OCI-M2 (cell line): ENCODE measurements at regions not wholly inside any gene's neighbourhood (a gene's known extent, or its start where the extent isn't known, plus 50 kb on each side); places are given as distances from the start of the nearest gene placed in this dataset.
"Not testable (repeated sequence)": the region's sequence is repeated elsewhere in the genome, so short reads cannot be mapped to it uniquely, and the experiment has no call there.

Experiments used
- DNase-seq: peaks from one replicate; lab custom pipeline; 2025; ENCODE audit not compliant: unreplicated experiment; lab: John Stamatoyannopoulos, UW

DNA sequence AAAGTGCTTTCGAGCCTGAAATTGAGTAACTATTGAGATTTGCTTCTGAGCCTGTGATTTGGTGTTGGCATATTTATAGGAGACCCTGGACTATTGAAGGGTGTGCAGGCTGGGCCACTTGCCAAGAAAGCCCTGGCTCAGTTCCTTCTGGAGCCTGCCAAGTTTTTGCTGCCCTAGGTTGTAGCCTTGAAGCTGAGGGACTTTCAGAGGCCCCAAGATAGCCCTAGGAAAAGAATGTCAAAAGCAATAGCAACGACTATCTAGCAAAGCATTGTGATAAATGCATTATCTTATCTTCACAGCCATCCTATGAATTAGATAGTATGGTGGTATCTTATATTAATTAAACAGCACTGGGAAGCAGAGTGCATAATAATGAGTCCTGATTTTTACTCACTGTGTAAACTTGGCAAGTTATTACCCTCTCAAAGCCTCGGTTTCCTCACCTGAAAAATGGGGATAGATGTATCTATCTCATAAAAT is 473.7 kb upstream of the PODXL start:
- DNase-seq: no peak

DNA sequence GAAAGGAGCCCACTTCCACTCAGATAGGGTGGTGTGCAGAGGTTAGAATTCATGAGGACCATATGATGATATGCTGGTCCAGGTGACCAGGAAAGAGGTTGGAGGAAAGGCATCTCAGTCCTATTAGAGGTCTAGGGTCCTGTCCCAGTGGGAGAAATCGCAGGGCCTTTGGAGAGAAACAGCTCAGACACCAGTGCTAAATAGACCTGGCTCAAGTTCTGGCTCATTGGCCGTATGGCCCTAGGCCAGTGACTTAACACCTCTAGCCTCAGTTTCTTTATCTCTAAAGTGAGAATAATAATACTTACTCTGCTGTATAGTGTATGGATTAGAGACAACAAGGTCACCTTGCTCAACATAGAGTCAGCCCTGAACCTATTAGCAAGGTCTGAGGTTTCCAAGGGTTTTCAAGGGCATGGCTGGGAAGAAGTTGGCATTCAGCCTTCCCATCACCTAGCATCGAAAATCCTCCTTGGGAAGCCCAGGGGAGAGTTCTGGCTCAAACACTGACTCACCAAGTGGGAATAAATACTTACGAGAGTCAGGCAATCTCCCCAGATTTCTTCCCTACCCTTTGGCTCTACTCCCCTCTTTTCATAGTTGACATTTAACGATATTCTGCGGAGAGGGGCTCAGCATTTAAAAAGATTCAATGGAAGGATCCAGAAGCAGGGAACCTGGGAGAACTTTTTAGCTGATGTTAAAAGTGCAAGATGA is 473.1 kb upstream of the PODXL start:
- no peak for DNase-seq

DNA sequence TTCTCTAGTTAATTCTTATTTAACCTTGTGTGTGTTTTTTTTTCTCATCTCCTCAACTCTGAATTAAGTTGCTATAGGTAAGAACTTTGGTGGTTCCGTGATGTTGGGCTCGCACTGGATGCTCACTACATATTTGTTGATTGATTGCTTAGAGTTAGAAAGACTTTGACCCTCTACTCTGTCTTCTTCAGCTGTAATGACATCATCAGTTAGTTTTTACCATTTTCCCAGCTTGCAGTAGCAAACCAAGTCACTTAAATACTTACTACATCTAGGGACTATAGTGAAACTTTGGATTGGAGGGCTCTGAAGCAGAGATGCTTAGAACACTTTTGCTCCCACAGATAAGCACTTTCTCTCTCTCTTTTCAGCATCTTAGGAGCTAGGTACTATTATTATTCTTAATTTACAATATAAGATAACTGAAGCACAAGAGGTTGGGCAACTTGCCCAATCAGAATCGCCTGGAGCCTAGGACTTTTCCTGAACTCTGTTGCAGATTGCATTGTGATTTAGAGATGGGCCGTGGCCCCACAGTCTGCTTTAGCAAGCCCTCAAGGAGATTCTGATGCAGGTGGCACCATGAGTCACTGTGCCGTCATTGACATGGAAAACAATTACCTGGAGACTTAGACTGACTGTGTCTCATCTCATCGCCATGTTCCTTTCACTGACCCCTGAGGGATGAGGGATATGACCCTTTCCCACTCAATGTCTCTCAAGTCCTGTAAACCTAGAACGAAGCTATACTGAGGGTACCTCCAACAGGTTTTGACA is 471.9 kb upstream of the PODXL start:
- DNase-seq: no peak

DNA sequence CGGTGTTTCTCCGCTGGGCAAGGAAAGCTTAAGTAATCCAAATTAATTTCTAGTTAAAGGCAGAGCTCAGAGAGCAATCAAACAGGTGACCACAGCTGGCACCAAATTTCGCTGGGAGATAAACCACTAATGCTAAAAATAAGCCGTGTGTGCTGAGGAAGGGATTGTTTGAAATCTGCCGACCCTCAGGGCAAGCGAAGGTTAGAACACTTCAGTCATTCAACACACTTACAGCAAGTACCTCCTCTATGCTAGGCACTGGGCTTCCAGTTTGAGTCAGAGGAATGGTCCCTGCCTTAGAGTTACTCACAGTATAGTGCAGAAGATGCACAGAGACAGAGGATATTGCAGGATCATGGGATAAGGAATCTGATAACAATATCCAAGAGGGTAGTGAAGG is 467.9 kb upstream of the PODXL start:
- no peak for DNase-seq

DNA sequence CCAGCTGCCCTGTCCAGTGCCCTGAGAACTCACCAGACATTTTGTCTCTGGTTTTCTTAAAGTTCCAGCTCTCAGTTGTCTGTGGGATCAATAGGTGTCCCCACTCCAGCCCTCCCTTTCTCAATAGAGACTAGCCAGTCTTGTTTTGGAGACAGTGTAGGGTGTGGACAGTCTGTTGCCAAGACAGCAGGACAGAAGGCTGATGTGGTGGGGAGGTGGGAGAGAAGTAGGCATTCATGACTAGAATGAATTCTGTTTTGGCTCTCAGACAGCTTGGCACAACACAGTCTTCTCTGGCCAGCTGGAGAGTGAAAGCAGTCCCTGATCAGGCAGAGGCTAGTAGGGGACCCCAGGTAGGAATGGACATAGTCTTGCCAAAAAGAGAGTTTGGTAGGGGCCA is 467.0 kb upstream of the PODXL start:
- DNase-seq: no peak

DNA sequence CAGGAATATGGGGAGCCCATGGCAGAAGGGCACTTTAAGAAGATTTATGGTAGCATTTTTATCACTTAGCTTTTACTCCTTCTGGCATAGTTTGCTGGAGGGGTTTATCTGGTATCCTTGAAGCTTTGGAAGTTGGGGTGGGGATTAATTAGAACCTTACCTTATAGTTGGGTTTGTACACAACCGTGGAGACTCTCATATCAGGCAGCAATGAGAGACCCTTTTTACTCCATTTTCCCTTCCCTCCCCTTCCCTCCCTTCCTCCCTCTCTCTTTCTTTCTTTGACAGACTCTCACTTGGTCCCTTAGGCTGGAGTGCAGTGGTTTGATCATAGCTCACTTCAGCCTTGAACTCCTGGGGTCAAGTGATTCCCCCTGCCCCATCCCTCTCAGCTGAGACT is 465.8 kb upstream of the PODXL start:
- DNase-seq: no peak

DNA sequence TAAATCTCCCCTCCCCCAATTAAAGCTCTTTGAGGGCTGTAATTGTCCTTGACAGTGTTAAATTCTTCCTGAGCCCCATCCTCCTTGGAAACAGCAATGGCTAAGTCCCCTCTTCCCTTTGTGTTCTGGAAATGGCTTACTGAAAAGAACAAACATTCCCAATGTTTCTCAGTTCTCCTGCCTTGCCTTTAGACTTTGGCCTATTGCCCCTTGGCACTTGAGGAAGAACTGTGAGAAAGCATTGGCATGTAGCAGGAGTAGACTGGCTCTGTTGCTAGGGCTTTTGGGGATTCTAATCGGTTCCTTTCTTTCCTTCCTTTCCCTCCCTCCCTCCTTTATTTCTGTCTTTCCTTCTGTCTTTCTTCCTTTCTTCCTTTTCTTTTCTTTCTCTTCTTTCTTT is 463.3 kb upstream of the PODXL start:
- DNase-seq: no peak

DNA sequence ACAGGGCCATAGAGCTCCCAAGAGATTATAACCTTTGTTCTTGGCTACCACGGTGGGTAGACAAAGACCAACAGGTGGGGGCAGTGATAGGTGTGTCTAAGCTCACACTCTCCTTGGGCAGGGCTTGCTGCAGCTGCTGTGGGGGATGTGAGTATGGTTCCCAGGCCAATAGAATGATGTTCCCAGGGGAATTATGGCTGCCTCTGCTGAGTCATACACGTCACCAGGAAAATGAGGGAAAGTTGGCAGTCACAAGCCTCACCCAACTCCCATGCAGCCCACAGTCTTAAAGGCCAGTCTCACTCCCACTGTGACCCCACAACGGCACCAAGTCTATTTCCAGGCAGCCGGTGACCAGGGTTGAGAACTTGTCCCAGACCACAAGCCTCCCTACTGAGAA is 453.4 kb upstream of the PODXL start:
- no peak for DNase-seq

DNA sequence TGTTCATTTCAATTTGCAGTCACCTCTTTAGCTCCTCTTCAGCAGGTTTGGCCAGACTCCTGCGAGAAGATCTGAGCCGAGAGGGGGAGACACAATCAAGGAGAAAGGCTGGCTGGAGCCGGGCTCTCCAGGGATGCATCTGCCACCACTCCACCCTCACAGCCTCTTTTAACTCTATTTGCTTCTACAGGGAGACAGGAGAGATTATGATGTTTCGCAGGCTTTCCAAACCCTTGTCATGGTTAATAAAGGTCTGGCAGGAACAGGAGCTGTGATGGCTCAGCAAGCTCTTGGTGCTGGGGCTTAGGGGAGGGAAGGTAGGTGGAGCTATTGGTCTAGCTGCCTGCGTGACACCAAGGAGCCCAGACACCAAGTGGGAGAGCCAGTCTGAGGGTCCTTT is 448.1 kb upstream of the PODXL start:
- DNase-seq: no peak

DNA sequence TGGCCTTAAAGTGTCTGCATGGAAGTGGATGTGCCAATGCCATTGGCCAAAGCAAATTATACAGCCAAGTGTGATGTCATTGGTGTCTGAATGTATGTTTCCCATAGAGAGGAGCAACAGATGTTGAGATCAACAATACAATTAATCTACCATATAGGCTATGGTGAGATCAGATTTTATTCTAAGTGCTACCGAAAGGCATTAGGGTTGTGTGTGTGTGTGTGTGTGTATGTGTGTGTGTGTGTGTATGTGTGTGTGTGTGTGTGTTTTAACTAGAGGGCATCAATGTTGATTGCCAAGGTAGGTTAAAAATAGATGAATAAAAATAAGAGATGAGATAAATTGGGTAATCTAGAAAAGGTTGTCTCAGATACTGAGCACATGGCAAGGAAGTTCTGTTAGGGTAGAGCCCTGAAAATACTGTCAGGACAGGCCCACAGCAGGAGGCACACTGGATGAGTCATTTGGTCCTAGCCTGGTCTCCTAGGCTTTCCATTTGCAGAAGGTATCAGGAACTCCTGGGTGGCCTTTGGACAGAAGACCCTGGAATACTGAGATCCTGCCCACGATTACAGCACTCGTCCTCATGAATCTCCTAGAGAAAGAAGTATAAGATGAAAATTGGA is 446.0 kb upstream of the PODXL start:
- DNase-seq: no peak

DNA sequence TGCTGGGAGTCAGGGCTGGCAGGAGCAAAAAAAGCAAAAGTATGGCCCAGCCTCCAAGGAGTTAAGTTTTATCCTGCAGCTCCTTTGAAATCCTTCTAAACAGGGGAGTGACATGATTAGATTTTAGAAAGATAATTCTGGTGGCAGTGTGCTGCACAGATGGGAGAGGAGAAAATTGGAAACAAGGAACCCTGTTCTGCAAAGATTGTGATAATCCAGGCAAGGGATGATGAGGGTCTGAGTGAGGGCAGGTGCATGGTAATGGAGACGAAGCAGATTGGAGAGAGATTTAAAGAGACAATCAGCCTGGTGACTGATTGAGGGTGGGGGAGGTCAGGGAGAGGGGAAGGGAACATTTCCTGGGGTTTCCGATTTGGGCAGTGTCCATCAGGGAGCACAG is 444.7 kb upstream of the PODXL start:
- no peak for DNase-seq

DNA sequence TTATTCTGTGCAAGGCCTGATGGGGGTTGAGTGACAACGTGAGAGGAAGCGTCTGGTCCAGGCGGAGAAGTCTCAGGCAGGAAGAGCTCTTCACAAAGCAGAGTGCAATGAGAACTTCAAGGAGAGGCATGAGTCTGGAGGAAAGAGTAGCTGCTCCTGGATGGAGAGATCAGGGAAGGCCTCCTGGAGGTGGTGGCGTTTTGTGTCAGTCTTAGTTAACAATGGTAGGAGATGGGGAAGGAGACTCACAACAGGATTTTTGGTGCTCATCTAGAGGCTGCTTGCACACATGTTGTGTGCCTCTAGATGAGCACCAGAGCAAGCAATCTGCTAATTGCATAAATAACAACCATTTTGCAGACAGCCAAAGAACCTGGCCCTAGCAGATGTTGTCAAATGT is 442.8 kb upstream of the PODXL start:
- DNase-seq: no peak

DNA sequence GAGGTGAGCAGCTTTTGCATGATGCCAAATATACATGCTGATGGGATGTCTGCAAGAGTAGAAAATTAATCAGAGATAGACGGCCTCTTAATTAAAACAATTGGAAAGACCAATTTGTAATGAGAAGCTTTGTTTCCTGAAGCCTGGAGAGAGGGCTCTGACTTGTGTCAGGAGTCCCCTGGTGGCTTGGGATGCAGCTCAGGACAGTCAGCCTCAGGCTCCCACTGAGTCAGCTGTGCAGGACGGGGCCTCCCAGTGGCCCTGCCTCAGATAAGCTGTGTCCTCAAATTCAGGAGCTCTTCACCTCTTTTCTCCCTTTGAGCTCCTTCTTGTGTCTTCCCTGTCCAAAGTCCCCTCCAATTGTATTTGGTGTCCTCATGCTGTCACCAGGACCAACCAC is 438.9 kb upstream of the PODXL start:
- DNase-seq: no peak

DNA sequence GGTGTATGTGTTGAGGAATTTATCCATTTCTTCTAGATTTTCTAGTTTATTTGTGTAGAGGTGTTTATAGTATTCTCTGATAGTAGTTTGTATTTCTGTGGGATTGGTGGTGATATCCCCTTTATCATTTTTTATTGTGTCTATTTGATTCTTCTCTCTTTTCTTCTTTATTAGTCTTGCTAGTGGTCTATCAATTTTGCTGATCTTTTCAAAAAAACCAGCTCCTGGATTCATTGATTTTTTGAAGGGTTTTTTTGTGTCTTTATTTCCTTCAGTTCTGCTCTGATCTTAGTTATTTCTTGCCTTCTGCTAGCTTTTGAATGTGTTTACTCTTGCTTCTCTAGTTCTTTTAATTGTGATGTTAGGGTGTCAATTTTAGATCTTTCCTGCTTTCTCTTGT is 424.6 kb upstream of the PODXL start:
- not testable (repeated sequence) for DNase-seq

DNA sequence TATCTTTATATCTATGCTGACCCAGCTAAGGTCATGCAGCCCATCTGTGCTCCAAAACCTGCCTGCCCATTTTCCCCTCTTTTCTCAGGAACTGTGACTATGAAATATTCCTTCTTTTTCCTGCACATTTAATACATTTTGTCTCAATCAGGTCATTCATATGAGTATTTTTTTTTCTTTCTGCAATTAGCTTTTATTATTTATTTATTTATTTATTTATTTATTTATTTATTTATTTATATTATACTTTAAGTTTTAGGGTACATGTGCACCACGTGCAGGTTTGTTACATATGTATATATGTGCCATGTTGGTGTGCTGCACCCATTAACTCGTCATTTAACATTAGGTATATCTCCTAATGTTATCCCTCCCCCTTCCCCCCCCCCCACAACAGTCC is 421.7 kb upstream of the PODXL start:
- not testable (repeated sequence) for DNase-seq

DNA sequence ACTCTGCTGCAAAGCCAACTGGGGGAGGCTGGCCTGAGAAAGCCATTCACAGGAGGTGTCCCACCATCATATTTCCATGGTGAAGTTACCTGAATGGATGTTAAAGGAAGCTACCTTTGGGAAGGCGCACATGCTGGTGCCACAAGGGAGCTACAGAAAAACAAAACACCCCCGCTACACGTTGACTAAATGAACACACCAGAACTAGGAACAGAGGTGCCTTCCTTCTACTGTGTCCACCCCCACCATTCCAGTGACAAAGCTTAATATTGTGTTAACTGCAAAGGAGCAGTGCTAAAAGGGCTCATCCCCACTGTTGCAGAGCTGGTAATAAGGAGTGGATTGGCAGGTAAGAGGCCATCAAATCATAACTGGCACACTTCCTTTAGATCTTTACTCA is 420.0 kb upstream of the PODXL start:
- DNase-seq: no peak

DNA sequence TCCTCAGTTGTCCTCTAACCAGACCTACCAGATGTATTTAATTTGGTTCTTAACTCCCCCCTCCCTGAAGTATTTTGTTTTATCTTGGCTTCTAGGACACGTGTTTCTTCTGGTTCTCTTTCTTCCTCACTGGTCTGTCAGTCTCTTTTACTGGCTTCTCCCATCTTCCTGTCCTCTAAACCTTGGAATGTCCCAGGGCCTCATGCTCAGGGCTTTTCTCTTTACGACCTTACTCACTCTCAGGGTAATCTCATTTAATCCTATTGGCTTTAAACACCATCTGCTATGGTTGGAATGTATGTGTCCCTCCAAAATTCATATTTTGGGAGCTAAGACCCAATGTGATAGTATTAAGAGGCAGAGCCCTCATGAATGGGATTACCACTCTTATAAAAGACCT is 418.2 kb upstream of the PODXL start:
- DNase-seq: no peak

DNA sequence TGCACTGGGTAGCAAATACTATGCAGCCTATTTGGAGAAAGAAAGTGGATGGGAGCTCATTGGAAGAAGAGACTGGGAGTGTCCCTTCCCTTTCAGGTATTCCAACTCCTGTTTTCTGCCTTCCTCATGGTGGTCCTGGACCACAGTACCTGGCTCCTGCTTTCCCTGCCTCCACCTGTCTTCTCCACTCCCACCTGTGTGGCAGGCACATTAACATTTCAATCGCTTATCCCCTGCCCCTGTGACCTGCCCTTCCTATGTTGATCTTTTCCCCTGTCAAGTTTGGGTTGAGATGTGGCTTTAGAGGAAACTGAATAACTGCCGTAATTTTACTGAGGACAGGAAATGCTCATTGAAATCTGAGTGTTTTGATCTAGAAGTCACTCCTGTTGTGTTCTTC is 415.8 kb upstream of the PODXL start:
- DNase-seq: no peak

DNA sequence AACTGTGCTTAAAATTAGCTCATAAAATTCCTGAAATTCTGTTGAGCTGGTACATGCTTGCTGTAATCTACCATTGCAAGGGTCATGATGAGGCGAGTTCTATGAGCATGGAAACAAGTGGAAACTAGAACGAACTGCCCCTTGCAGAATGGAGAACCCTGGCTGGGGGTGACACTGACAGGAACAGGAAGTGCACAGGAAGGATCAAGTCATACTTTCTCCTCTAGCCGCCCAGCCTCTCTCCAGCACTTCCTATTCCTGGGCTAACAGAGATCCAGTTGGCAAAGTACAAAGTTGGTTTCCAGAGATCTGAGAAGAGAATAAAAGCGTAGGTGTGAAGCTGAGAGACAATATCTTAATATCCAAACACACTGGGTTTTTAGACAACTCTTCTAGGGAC is 414.2 kb upstream of the PODXL start:
- DNase-seq: no peak

DNA sequence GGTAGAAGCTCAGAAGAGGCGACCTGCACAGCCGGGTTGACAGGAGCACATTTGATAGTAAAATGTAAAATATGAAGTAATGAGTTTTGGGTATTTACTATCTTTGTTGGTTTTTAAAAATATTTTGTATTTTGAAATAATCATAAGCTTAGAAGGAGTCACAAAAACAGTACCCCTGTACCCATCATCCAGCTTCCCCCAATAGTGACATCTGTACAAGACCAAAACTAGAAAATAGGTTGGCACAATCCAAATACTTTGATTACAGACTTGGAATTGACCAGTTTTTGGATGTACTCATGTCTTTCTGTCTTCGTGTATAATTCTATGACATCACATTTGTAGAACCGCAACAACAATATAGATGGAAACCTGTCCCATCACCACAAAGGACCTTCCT is 413.1 kb upstream of the PODXL start:
- no peak for DNase-seq

DNA sequence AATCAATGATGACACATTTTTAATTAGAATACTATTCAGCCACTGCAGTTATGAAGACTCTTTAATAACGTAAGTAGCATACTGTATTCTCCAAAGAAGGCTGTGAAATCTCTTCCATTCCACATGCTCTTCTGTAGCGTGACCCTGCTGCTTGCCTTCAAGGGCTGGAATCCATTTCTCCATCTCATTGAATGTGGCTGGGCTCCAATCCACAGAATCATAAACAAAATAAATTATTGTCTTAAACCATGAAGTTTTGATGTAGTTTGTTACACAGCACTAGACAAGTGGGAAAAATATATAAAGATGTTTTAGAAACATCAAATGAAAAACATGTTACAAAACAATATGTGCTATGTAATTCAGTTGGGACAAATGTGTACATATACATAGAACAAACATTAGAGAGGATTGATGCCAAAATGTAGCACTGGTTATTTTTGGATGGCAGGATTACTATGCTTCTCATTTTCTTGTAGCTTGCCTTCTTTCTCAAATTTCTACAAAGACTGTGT is 410.8 kb upstream of the PODXL start:
- DNase-seq: no peak

DNA sequence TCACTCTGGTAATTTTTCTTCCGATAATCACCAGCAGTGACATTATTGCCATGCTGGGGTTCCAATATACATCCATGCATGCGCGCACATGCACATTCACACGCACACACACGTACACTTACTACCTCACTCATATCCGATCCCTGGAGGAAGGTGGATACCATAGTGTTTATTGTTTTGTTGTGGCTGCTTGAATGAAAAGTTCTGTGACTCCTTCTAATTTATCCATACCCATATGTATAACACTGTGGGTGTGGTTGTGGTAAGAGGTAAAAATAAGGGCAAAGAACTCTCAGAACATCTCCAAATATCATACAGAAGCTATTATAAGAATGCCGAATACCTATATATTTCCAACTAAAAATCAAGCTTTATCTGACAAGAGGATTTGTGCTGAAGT is 407.8 kb upstream of the PODXL start:
- no peak for DNase-seq
